ENCODE measurements at regions not wholly inside any gene's neighbourhood (a gene's known extent, or its start where the extent isn't known, plus 50 kb on each side); places are given as distances from the start of the nearest gene placed in this dataset.

DNA sequence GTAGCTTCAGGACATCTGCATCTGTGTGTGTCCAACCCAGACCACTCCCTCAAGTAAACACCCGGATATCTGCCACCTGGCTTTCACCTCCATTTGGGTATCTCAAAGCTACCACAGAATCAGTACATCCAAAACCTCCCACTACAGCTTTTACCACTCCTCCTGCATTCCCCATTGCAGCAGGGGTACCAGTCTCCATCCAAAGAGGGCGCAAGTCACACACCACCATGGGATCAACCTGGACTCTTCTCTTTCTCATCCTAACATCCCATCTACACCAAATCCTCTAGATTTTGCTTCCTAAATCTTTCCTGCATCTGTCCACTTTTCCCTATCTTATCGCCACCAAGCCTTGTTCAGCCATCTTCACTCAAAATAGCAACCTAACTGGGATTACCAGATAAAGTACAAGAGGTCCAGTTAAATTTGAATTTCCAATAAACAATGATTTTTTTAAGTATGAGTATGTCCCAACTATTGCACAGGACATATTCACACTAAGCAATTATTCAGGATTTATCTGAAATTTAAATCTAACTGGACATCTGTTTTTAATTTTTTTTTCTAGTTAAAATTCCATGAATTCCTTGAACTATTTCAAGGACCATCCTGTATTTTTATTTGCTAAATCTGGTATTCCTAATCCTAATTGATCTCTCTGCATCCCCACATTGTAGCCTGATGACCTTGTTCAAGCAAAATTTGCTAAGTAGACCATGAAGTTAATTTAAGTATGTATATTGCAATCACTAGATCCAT lies 164.3 kb upstream of the MLN start:
- TF ChIP-seq TAF1 (IDR thresholded peaks at IDR 0.05; ENCODE audit: low read depth, low read length), result no peak
- TF ChIP-seq POLR2A (IDR thresholded peaks at IDR 0.05; ENCODE audit: low read depth, low read length), result no peak
- FAIRE-seq (no peak), DNase-seq (ENCODE audit: insufficient read length, low spot score) (no peak)

DNA sequence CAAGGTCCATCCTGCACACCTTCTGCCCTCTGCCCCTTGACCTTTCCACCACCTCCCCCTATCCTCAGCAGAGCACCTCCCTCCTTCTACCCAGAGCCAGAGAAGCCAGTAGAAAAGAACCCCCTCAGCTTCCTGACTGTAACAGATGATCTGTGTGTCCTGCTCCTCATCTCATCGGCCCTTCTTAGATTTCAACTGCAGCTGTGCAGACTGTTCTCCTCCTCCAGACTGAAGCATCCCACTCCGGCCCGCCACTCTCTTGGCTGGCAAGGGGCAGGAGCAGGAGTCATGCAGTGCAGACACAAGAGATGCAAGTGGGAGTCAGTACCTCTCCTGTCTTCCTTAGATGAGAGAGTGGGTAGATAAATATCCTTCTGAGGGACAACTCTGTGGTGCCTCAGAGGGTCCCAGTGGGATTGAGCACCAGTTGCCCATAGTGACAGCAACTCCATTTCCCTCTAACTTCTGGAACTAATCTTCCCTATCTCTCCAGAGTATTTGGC lies 163.5 kb upstream of the MLN start:
- TF ChIP-seq POU2F2 (IDR thresholded peaks at IDR 0.05; ENCODE audit: low read depth, low read length), result no peak
- TF ChIP-seq PAX5 (IDR thresholded peaks at IDR 0.05; ENCODE audit: insufficient read depth, low read length, severe bottlenecking), result no peak
- no peak for TF ChIP-seq POLR2A (IDR thresholded peaks at IDR 0.05; ENCODE audit: low read depth, low read length)
- no peak for TF ChIP-seq TAF1 (IDR thresholded peaks at IDR 0.05; ENCODE audit: low read depth, low read length)
- TF ChIP-seq POLR2AphosphoS5 (IDR thresholded peaks at IDR 0.05; ENCODE audit: low read depth, low read length), result no peak
- no peak for TF ChIP-seq SPI1 (IDR thresholded peaks at IDR 0.05; ENCODE audit: low read depth, low read length)
- DNase-seq (ENCODE audit: insufficient read length, low spot score) (no peak), FAIRE-seq (no peak)

DNA sequence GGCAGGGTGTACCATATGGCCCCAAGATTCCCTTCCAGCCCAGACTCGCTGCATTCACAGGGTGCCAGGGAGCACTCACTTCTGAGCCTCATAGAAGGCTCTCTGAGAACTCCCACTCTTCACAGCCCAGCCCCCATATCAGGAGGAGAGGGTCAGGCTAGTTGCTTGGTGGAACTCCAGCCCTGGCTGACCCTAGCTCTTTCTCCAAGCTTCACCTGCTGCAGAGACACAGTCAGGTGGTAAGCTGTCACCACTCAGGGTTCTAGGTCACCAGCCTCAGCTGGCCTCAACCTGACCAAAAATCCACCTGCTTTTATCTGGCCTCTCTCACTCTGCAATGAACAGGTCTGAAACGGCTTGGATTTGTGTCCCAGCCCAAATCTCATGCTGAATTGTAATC lies 162.7 kb upstream of the MLN start:
- no peak for DNase-seq (ENCODE audit: insufficient read length, low spot score)
- no peak for TF ChIP-seq TAF1 (IDR thresholded peaks at IDR 0.05; ENCODE audit: low read depth, low read length)
- no peak for TF ChIP-seq PAX5 (IDR thresholded peaks at IDR 0.05; ENCODE audit: insufficient read depth, low read length, severe bottlenecking)
- no peak for TF ChIP-seq SPI1 (IDR thresholded peaks at IDR 0.05; ENCODE audit: low read depth, low read length)
- TF ChIP-seq POU2F2 (IDR thresholded peaks at IDR 0.05; ENCODE audit: low read depth, low read length), result no peak
- no peak for TF ChIP-seq POLR2AphosphoS5 (IDR thresholded peaks at IDR 0.05; ENCODE audit: low read depth, low read length)
- TF ChIP-seq POLR2A (IDR thresholded peaks at IDR 0.05; ENCODE audit: low read depth, low read length), result no peak
- no peak for FAIRE-seq

DNA sequence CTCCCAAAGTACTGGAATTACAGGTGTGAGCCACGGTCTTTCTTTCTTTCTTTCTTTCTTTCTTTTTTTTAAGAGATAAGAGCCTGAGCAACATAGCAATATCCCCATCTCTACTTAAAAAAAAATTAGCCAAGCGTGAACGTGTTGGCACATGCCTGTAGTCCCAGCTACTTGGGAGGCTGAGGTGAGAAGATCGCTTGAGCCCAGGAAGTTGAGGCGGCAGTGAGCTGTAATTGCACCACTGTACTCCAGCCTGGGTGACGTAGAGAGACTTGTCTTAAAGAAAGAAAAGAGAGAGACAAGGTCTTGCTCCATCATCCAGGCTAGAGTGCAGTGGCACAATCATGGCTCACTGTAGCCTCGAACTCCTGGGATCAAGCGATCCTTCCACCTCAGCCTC lies 162.0 kb upstream of the MLN start:
- FAIRE-seq, result no peak
- TF ChIP-seq POLR2A (IDR thresholded peaks at IDR 0.05; ENCODE audit: low read depth, low read length) (no peak), POLR2AphosphoS5 (IDR thresholded peaks at IDR 0.05; ENCODE audit: low read depth, low read length) (no peak), POU2F2 (IDR thresholded peaks at IDR 0.05; ENCODE audit: low read depth, low read length) (no peak), PAX5 (IDR thresholded peaks at IDR 0.05; ENCODE audit: insufficient read depth, low read length, severe bottlenecking) (no peak), TAF1 (IDR thresholded peaks at IDR 0.05; ENCODE audit: low read depth, low read length) (no peak), SPI1 (IDR thresholded peaks at IDR 0.05; ENCODE audit: low read depth, low read length) (no peak)
- DNase-seq (ENCODE audit: insufficient read length, low spot score), result no peak

DNA sequence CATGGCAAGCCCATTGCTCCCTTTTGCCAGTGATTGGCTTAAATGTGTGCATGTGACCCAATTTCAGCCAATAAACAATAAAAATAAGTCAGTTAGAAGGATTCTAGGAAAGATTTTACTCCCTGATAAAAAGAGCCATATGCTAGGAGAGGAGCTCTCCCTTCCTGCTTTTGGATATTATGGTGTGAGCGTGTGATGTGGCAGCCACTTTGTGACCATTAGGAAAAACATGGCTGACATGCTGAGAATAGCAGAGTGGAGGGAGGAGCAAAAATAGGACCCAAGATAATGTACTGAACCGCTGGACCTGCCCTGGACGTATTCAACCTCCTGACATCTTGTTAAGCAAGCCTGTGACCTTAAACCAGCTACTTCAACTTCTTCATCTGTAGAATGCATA lies 160.6 kb upstream of the MLN start:
- DNase-seq (ENCODE audit: insufficient read length, low spot score) (no peak), FAIRE-seq (no peak)
- no peak for TF ChIP-seq POLR2A (IDR thresholded peaks at IDR 0.05; ENCODE audit: low read depth, low read length)
- no peak for TF ChIP-seq SPI1 (IDR thresholded peaks at IDR 0.05; ENCODE audit: low read depth, low read length)

DNA sequence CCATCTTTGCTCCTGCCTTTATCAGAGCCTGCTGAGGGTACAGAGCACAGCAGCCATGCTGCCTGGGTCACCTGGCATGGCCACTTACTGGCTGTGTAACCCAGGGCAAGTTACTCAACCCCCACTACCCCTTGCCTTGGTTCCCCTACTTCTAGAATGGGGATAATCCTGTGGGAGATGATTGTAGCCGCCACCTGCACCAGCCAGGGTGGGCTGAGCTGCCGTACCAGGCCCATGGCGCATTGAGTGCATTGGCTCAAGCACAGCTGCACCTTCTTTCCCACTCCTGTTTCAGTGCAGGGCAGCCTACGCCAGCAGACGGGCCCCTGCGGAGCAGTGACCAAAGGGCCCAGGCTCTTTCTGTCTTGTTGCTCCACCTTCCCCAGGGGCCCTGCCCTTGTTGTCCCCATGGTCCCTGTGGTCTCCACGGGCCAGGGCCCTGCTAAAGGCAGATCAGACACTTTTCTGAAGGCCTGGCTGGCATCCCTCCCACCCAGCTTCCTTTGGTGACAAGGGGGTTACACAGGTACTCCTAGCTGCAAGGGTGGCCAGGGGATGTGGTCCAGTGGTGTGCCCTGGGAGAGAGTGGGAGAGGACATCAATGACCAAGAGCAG lies 159.4 kb upstream of the MLN start:
- TF ChIP-seq POU2F2 (IDR thresholded peaks at IDR 0.05; ENCODE audit: low read depth, low read length), result no peak
- no peak for TF ChIP-seq POLR2A (IDR thresholded peaks at IDR 0.05; ENCODE audit: low read depth, low read length)
- TF ChIP-seq PAX5 (IDR thresholded peaks at IDR 0.05; ENCODE audit: insufficient read depth, low read length, severe bottlenecking), result no peak
- FAIRE-seq, result no peak
- no peak for DNase-seq (ENCODE audit: insufficient read length, low spot score)

DNA sequence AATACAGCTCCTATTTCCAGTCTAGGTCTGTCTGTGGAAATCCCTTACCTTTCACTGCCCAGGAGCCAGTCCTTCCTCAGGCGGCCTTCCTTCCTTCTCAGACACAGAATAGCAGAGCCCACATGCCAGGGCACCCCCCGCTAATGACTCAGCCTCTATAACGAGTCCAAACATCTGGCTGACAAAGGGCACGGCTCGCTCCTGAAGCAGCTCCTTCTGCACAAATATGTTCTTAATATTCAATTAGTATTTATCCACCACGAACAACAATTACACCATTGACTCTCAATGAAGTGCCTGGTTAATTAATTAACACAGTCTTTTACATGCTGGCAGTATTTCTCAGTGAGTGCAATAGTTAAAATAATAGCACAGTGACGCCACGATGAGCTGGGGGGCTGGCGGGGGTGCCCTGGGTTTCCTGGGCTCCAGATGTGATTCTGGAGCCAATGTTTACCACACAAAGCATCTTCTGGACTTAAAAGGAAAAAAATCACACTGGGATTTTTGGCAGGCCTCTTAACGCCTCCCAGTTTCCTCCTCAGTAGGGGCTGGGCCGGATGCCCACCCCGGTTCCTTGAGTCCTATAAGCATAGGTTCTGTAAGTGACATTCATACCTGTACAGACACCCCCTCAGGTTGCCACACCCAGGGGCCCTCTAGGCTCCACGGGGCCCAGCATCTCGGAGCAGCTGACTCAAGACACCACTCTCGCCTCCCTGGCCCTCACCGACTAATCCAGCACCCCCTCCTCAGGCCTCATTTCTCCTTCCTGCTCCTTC lies 158.6 kb upstream of the MLN start:
- no peak for TF ChIP-seq POLR2AphosphoS5 (IDR thresholded peaks at IDR 0.05; ENCODE audit: low read depth, low read length)
- no peak for TF ChIP-seq TAF1 (IDR thresholded peaks at IDR 0.05; ENCODE audit: low read depth, low read length)
- no peak for TF ChIP-seq POLR2A (IDR thresholded peaks at IDR 0.05; ENCODE audit: low read depth, low read length)
- no peak for TF ChIP-seq PAX5 (IDR thresholded peaks at IDR 0.05; ENCODE audit: insufficient read depth, low read length, severe bottlenecking)
- no peak for TF ChIP-seq POU2F2 (IDR thresholded peaks at IDR 0.05; ENCODE audit: low read depth, low read length)
- TF ChIP-seq SPI1 (IDR thresholded peaks at IDR 0.05; ENCODE audit: low read depth, low read length), result no peak
- DNase-seq (ENCODE audit: insufficient read length, low spot score), result no peak
- FAIRE-seq, result no peak

DNA sequence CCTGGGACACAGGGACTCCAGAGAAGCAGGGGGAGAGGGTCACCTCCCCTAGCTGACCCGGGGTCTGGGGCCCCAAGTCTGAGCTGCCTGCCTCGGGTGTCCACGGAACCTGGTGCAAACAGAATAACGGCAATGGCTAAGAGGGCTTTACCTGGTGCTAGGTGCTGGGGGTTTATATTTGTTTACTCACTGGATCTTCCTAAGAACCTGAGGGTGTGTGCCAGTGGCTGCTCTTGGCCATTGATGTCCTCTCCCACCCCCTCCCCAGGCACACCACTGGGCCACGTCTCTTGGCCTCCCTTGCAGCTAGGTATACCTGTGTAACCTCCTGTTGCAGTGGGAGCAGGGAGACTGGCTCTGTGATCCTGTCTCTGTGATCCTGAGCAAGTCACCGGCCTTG lies 157.9 kb upstream of the MLN start:
- no peak for FAIRE-seq
- TF ChIP-seq TAF1 (IDR thresholded peaks at IDR 0.05; ENCODE audit: low read depth, low read length), result no peak
- no peak for TF ChIP-seq SPI1 (IDR thresholded peaks at IDR 0.05; ENCODE audit: low read depth, low read length)
- DNase-seq (ENCODE audit: insufficient read length, low spot score), result no peak

DNA sequence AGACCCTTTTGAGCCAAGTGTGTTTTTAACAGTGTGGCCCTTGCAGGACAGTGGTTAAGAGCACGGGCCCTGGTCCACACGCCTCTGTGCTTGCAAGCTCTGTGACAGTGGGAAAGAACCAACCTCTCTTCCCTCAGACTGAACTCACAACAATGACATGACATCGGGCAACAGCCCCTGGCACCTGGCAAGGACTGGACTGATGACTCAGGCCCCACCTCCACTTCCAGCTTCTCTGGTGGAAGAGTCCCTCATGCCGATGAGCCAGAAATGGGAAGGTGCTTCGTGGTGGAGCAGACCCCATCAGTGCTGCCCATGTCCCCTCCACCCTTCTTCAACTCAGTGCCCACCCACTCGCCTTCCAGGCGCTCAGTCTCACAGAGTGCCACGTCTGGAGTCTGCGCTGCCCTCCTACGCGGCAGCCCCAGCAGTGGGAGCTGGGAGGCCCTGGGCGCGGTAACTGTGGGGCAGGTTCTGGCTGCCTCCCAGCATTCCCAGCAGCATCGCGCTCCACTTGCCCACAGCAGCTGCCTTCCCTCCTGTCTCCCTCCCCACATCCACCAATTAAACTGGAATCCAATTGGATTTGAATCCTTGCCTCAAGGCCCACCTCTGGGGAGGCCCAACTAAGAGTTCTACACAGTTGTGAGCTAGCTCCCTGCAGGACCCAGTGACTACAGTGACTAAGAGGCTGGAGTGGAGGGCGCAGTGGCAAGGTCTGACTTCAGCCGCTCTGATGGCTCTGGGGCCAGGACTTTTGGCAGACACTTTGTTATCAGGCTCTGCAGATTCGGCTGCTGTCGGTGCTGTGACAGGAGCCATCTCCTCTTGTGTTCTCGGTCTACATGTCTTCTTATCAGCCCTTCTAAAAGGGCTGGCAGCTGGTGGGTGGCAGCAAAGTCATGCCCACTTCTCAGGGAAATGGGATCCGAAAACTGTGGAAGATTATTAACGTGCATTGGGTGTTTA lies 156.8 kb upstream of the MLN start:
- TF ChIP-seq TAF1 (IDR thresholded peaks at IDR 0.05; ENCODE audit: low read depth, low read length) (no peak), POLR2AphosphoS5 (IDR thresholded peaks at IDR 0.05; ENCODE audit: low read depth, low read length) (no peak), POLR2A (IDR thresholded peaks at IDR 0.05; ENCODE audit: low read depth, low read length) (no peak), PAX5 (IDR thresholded peaks at IDR 0.05; ENCODE audit: insufficient read depth, low read length, severe bottlenecking) (no peak), POU2F2 (IDR thresholded peaks at IDR 0.05; ENCODE audit: low read depth, low read length) (no peak), SPI1 (IDR thresholded peaks at IDR 0.05; ENCODE audit: low read depth, low read length) (no peak)
- DNase-seq (ENCODE audit: insufficient read length, low spot score) (no peak), FAIRE-seq (no peak)
